K562 (cell line): ENCODE measurements at regions not wholly inside any gene's neighbourhood (a gene's known extent, or its start where the extent isn't known, plus 50 kb on each side); places are given as distances from the start of the nearest gene placed in this dataset.
A peak's percentile ranks its signal among the peaks of the same experiment; 100 is the strongest.

Source experiments
- ATAC-seq: fragments of 200-7000 bp; cut with Tn5 transposase; 3 replicates; pipeline ENCODE4 v1.9.1; 2020; ENCODE audit warnings: moderate library complexity
- BruUV-seq: library from RNA; stranded (reverse); fragments of 400-500 nt; replicated peaks from 2 replicates; lab custom pipeline; 2021; lab: Mats Ljungman, UMichigan
- CTCF ChIA-PET: fragments of 300-600 bp; formaldehyde crosslinking; extraction: SDS; loops from one replicate; lab custom pipeline; 2021; ENCODE audit warnings: low intra/inter-chr PET ratio; lab: Yijun Ruan, JAX
- POLR2A ChIA-PET: fragments of 300-600, 350-650 bp; sonication (Branson Sonifier 250); formaldehyde crosslinking; extraction: SDS; loops from one replicate; lab custom pipeline; 2021; ENCODE audit warnings: antibody characterized with exemption, inconsistent platforms; lab: Yijun Ruan, JAX
- DNase-seq, 4 experiments: peaks; one replicate each; pipeline versions ENCODE4 v3.0.0 to v3.0.0-alpha.2; 2011 to 2018; ENCODE audit warnings: low spot score in 3 of 4, mixed read lengths in 3 of 4; ENCODE audit errors: extremely low read depth in 1 of 4
- FAIRE-seq: peaks from 2 replicates; lab custom pipeline; 2011; peaks lifted over from hg19 to GRCh38; lab: Jason Lieb, UNC
- H2AFZ ChIP-seq: 2 replicates; pipeline ENCODE4 v1.6.0; 2011; ENCODE audit warnings: low read depth, low read length, control low read depth, inconsistent platforms
- H3K27ac ChIP-seq: fragments of 200-600 bp; 3 replicates; pipeline ENCODE4 v1.8.0; 2011; ENCODE audit warnings: low read depth, mild to moderate bottlenecking, control low read depth, inconsistent platforms, low read length, moderate library complexity, mixed read lengths; ENCODE audit errors: extremely low read depth
- H3K27me3 ChIP-seq, 2 experiments: fragments of 300-600 bp in 1 of 2; 2 replicates in 1 of 2; 3 replicates in 1 of 2; pipeline versions ENCODE4 v1.6.0 to v1.8.0; 2011; ENCODE audit warnings: inconsistent platforms in 2 of 2, low read length in 2 of 2, mild to moderate bottlenecking in 1 of 2, mixed read lengths in 1 of 2, moderate library complexity in 1 of 2; ENCODE audit not compliant: control insufficient read depth in 2 of 2, insufficient read depth in 2 of 2
- H3K36me3 ChIP-seq: fragments of 300-600 bp; 3 replicates; pipeline ENCODE4 v1.8.0; 2011; ENCODE audit warnings: mild to moderate bottlenecking, low read length, inconsistent platforms; ENCODE audit not compliant: control insufficient read depth, insufficient read depth
- H3K4me1 ChIP-seq, 2 experiments: fragments of 200-600 bp in 1 of 2; replicated peaks in 1 of 2; 2 replicates in 1 of 2; 3 replicates in 1 of 2; pipeline versions ENCODE4 v1.5.1 to v1.8.0; 2011; ENCODE audit warnings: inconsistent platforms in 2 of 2, low read length in 2 of 2, mild to moderate bottlenecking in 1 of 2, mixed read lengths in 1 of 2, moderate library complexity in 1 of 2; ENCODE audit not compliant: control insufficient read depth in 2 of 2, insufficient read depth in 2 of 2
- H3K4me2 ChIP-seq: 2 replicates; pipeline ENCODE4 v1.6.1; 2011; ENCODE audit warnings: low read length, control low read depth, inconsistent platforms, mixed read lengths; ENCODE audit not compliant: insufficient read depth
- H3K4me3 ChIP-seq: fragments of 200-600 bp; sonication (generic), shearing (Covaris generic); 2 replicates; pipeline ENCODE4 v1.5.1; 2016; ENCODE audit warnings: control low read depth, inconsistent platforms
- H3K79me2 ChIP-seq: fragments of 200-600 bp; 3 replicates; pipeline ENCODE4 v1.8.0; 2011; ENCODE audit warnings: low read length, inconsistent platforms; ENCODE audit not compliant: control insufficient read depth, insufficient read depth
- H3K9ac ChIP-seq, 2 experiments: 2 replicates each; pipeline versions ENCODE4 v1.6.0 to v1.6.1; 2011; ENCODE audit warnings: low read depth in 2 of 2, low read length in 2 of 2, control low read depth in 1 of 2, inconsistent platforms in 1 of 2, mild to moderate bottlenecking in 1 of 2, mixed read lengths in 1 of 2; ENCODE audit not compliant: insufficient read depth in 1 of 2
- H3K9me1 ChIP-seq: one replicate; pipeline ENCODE4 v1.6.0; 2011; ENCODE audit warnings: inconsistent platforms, mild to moderate bottlenecking, low read length, moderate library complexity; ENCODE audit not compliant: control insufficient read depth, insufficient read depth
- H3K9me3 ChIP-seq: replicated peaks from 2 replicates; pipeline ENCODE4 v1.5.1; 2011; ENCODE audit warnings: low read depth, low read length, inconsistent platforms; ENCODE audit not compliant: control insufficient read depth, insufficient read depth
- H4K20me1 ChIP-seq: replicated peaks from 2 replicates; pipeline ENCODE4 v1.6.1; 2011; ENCODE audit warnings: low read length, inconsistent platforms, mixed read lengths; ENCODE audit not compliant: control insufficient read depth, insufficient read depth
- CCNT2 ChIP-seq: IDR thresholded peaks from 2 replicates; pipeline ENCODE4 v1.6.1; 2011; ENCODE audit warnings: borderline replicate concordance, low read depth, mild to moderate bottlenecking, moderate library complexity, mixed read lengths, low read length; ENCODE audit not compliant: insufficient read length; ENCODE audit errors: extremely low read depth
- KHSRP ChIP-seq: fragments of 450-650 bp; IDR thresholded peaks from 2 replicates; pipeline ENCODE4 v1.6.1; 2017
- POLR3A ChIP-seq: IDR thresholded peaks from 2 replicates; pipeline ENCODE4 v1.6.1; 2011; ENCODE audit warnings: borderline replicate concordance, mild to moderate bottlenecking, moderate library complexity; ENCODE audit not compliant: insufficient read length, insufficient read depth; ENCODE audit errors: extremely low read depth
- POU5F1 ChIP-seq: fragments of 150-350 bp; IDR thresholded peaks from 2 replicates; pipeline ENCODE4 v1.6.1; 2014; ENCODE audit warnings: borderline replicate concordance, low read length, low read depth, mild to moderate bottlenecking; ENCODE audit not compliant: partially characterized antibody
- TCF7 ChIP-seq: sonication (generic); IDR thresholded peaks from 2 replicates; pipeline ENCODE4 v1.6.1; 2016; ENCODE audit warnings: antibody characterized with exemption, borderline replicate concordance
- ZSCAN29 ChIP-seq: fragments of 450-650 bp; IDR thresholded peaks from 2 replicates; pipeline ENCODE4 v1.6.1; 2017
- in situ Hi-C: fragments of 300-500 bp; cut with MboI; formaldehyde crosslinking; loops from 4 replicates; pipeline ENCODE4 v1.15.0; 2018; ENCODE audit warnings: inconsistent platforms, mixed read lengths
- intact Hi-C: fragments of 100-400 bp; cut with micrococcal nuclease; formaldehyde crosslinking; loops from 2 replicates; pipeline ENCODE4 v1.14.2; 2022
- TF ChIP-seq, protein P1 (sequence below), 3 experiments: fragments of 200-800 bp in 1 of 3; sonication (Bioruptor generic) in 1 of 3; sonication (generic) in 1 of 3; formaldehyde crosslinking in 1 of 3; IDR thresholded peaks; 2 replicates each; pipeline versions ENCODE4 v1.6.1 to v1.8.0; 2016 to 2022; ENCODE audit warnings: mild to moderate bottlenecking in 2 of 3, missing compliant biosample characterization in 2 of 3, missing genetic modification characterization in 2 of 3, missing genetic modification reagents in 1 of 3

DNA sequence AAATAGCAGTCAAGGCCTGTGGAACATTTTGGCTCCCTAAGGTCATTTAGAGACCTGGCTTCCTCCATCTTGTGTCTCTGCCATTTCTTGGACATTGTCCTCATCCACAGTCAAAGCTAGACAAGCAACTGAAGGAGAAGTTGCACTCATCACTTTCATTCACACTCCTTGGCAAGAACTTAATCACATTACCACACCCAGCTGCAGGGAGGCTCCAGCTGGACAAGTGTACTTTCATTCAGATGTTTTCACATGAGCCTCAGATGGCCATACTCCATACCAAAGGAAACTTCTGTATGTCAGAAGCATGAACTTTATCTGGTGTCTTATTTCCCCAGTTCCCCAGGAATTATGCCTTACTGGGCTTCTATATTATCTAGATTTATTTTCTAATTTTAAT lies 537.4 kb downstream of the TMEM135 start (continued):
- TF ChIP-seq, protein P1, sequence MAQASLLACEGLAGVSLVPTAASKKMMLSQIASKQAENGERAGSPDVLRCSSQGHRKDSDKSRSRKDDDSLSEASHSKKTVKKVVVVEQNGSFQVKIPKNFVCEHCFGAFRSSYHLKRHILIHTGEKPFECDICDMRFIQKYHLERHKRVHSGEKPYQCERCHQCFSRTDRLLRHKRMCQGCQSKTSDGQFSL (CRISPR knock-in tag; IDR thresholded peaks at IDR 0.05), result no peak
- TF ChIP-seq, protein P1 (tag; IDR thresholded peaks at IDR 0.05), result no peak
- TF ChIP-seq KHSRP (no peak), POLR3A (no peak), TCF7 (no peak), POU5F1 (no peak)

DNA sequence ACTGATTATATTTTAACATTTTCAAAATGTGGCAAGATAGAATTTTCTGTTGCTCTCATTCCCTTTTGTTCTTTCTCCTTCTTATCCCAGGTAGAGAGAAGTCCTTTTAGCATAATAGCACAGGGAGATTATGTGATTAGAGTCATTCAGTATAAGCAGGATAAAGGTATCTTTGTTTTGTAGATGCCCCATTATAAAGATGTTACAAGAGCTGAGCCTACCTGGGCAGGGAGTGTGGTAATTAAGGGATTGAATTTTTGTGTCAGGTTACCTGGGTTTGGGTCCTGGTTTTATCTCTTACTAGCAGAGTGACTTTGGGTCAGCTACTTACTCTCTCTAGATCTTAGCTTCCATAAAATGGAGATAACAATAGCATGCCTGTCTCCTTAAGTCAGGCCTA lies 536.5 kb downstream of the TMEM135 start:
- no peak overlapping the region for H3K9ac ChIP-seq
- ChIA-PET POLR2A (no interaction called here), CTCF (no interaction called here)
- BruUV-seq, result no TSS peak
- no peaks in the 10 kb centered on the region for H3K36me3 ChIP-seq
- intact Hi-C loops (no loop called here), in situ Hi-C loops (no loop called here)
- no peaks in the 10 kb centered on the region for H3K9me1 ChIP-seq
- no peaks in the 10 kb centered on the region for H3K27me3 ChIP-seq
- no peaks in the 10 kb centered on the region for H3K4me1 ChIP-seq
- H3K27ac ChIP-seq, result no peak overlapping the region
- DNase-seq, result no peak
- no peaks in the 10 kb centered on the region; the same call in 1 of the 2 replicates for H4K20me1 ChIP-seq
- H3K9me3 ChIP-seq, result no peaks in the 10 kb centered on the region
- no peak overlapping the region for H2AFZ ChIP-seq
- TF ChIP-seq CCNT2, result peak; percentile 13
- no peak for TF ChIP-seq ZSCAN29
- H3K79me2 ChIP-seq, result no peaks in the 10 kb centered on the region
- FAIRE-seq, result no peak
- no peak overlapping the region for H3K4me3 ChIP-seq
- H3K4me2 ChIP-seq, result no peak overlapping the region
- no peak for ATAC-seq
